Ureter (tissue), 1 donor: ENCODE measurements at regions not wholly inside any gene's neighbourhood (a gene's known extent, or its start where the extent isn't known, plus 50 kb on each side); places are given as distances from the start of the nearest gene placed in this dataset.

Source experiments
- DNase-seq: peaks from one replicate; pipeline ENCODE4 v3.0.0-alpha.2; 2020; ENCODE audit warnings: low spot score
- donor health status: DM: yes; HTN: yes; CAD: no.

DNA sequence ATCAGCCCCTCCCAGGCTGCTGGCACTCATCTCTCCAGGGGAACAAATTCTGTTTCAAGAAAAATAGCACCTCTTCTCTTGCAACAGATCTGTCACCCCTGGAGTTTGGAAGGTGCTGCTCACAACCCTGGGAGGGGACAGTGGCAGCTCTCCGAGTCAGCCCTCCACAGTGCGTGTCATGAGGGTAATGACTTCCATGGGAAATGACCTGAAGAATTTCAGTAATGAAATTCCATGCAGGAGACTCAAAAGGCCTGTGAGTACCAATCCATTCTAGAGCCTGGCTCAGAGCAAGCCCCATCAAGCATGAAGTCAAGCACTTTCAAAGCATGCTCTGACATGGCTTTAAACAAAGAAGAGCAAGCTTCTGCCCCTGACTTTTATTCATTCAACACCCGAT, 276.3 kb upstream of the PARD3B start:
- no peak for DNase-seq

DNA sequence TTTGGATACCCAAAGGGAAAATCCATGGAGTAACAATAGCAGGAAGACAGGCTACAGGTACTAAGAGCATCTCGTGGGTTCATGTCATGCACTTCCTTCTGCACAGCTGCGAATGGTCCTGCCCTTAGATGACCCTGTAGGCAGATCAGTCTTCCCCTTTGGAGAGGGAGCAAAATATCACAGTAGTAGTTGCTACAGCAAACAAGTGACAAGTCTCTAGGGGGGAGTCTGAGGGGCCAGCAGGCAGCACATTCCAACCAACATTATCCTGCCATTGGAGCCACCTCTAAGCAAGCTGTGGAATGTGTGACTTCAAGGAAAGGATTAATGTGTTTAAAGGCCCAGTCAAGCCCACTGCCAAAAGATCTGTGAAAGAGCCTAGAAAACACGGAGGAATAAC, 273.2 kb upstream of the PARD3B start:
- DNase-seq, result no peak

DNA sequence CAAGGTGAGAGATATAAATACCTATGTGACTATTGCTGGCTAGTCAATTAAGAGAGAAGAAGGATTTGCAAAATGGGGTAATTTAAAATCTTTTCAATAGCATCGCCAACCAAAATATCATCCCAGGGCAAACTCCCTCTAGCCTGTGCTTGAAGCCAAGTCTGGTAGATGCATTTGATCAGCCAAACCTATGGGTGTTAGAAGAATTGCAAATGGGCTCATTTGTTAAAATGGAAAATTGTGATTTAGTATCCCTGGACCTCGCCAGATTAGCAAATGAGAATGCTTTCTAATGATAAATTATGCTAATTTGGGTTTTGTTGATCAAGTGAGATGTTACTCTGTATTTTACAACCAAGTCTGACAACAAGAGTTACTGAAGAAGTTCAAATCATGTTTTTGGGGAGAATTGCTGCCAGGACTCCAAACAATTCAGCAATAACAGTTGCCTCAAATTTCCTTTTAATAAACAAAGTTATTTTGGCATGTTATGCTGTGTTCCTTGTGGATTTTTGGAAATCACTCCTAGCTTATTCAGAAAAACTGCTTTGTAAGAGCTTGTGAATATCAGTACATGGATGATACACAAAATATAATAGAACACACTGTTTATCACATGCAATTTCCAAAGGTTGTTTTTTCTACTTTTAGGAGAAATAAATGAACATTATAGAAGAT, 272.5 kb upstream of the PARD3B start:
- no peak for DNase-seq

DNA sequence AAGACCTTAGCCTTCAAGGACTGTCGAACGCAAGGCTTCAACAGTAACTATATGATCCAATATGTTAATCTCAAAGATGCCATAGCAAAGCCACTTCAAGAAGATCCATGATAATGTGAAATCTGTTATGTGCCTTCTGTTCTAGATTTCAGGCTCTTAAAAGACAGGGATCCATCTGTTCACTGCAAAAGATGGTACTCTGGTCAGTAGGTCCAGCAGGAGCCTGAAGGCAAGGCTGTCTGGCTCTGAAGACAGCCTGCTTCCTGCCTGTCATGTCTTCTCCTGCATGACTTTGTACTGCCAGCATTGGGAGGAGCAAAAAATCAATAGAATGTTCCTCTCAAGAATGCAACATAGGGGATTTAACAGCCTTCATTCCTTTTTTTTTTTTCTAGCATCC, 270.8 kb upstream of the PARD3B start:
- DNase-seq, result no peak

GRCh38 chr2:204274991-204275390, 270.3 kb upstream of the PARD3B start:
- DNase-seq, result no peak

DNA sequence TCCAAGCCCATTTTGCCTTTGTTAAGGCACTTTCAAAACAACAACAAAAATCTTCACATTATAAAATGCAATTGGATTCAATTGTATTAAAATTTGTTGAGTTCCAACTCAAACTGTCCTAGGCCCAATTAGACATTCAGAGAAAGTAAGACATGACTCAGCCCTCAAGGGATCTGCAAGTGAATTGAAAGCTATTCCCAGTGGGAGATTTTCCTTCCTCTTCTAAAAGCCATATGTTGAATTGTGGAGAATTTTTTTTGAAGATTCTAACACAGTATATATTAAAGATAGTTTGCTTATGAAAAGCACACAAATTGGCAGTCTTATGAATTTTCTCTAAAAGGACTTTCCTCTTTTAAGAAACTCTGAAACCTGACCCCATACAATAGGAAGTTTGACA, 268.0 kb upstream of the PARD3B start:
- DNase-seq, result no peak

GRCh38 chr2:204278454-204278853, 266.8 kb upstream of the PARD3B start:
- no peak for DNase-seq

- DNase-seq, result no peak
These were observed 265.5 kb upstream of the PARD3B start for GRCh38 chr2:204279819-204280218.

- DNase-seq, result no peak
These were observed 265.0 kb upstream of the PARD3B start for GRCh38 chr2:204280262-204280668.

- no peak for DNase-seq
These were observed 263.2 kb upstream of the PARD3B start for GRCh38 chr2:204282081-204282480.

GRCh38 chr2:204282525-204282924, 262.8 kb upstream of the PARD3B start:
- no peak for DNase-seq

- no peak for DNase-seq
These were observed 256.2 kb upstream of the PARD3B start for GRCh38 chr2:204289066-204289465.

DNA sequence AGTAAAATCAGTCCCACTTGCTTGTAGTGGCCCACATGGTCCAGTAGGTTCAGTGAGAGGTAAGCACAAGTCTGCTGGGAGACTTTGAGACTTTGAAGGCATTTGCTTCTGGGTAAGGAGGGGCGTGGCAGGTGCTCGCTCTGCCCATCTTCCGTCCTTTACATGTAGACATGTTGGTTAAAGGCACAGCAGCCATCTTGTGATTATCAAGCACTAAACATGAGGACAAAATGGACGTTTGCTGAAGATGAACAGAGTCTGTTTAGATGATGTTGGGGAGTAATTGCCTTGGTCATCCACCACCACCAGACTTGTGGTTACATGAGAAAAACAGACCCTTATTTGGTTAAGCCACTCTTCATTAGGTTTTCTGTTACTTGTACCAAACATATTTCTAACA, 252.8 kb upstream of the PARD3B start:
- no peak for DNase-seq

DNA sequence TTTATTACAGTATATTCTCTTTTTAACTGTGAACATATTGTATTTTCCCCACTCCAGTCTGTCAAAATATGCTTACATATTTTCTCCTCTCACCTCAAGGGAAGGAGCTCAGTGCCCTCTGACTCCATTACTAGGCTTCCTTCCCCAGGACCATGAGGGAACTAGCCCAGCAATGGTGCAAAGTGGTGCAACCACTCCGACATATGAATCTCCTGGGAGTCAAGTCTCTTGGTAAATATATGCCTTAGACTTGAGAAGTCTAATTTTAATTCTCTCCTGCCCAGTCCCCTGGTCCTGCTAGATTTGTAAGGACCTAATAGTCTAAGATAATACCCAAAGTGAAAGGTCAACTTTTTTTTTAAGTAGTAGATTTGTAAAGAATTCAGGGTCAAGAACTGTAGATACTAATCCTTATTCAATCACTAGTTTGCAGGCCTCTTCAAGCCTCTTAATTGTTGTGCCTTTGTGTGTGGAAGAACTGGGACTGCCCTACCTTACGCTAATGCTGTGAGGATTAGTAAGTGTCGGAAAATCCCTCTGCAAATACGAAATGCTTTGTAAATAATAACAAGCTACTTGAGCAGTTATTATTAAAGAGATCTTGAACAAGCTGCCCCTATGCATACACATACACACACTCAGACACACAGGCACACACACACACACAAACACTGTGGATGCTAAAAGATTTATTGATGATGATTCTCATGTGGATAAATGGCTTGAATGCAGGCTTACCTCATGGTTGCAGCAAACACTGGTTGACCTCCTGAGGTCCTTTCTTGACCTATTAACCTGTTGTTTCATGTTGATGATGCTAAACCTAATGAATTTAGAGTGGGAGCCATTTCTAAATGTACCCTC, 251.2 kb upstream of the PARD3B start:
- DNase-seq, result no peak

GRCh38 chr2:204298404-204298803, 246.9 kb upstream of the PARD3B start:
- DNase-seq, result no peak

DNA sequence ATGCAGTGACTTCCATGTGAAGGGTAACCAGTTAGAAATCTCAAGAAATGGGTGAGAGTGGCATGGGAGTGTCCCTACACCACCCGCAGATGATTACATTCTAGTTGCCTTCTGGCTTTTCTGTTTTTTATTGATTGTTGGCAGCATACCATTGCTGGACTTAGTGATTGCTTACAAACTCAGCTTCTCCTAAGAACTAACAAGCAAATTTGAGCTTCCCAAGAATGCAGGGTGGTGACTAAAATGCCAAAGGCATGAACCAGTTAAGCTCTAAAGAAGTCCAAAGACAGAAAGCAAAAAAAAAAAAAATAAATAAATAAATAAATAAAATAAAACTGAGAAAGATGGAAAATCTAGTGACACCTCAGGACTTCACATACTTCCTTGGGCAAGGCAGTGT, 245.5 kb upstream of the PARD3B start:
- no peak for DNase-seq

- DNase-seq, result no peak
These were observed 238.6 kb upstream of the PARD3B start for GRCh38 chr2:204306667-204307066.

GRCh38 chr2:204312105-204312504, 233.2 kb upstream of the PARD3B start:
- no peak for DNase-seq

DNA sequence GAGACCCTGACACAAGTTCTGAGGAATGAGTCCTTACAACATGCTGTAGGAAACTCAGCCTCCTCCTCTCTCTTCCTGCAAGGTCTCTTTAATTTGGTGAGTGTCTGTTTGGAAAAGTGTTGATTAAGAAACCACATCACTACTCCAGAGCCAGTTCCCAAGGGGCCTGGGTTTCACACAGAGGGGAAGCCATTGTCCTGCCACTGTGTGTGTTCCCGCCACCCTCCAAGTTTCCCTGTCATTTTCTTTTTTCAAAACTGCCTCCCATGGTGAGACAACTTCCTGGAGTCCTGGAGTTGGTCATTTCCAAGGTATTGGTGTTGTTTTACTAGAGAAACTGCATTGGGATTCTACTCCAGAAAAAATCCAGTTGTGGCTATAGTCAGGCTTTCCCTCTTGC, 232.0 kb upstream of the PARD3B start:
- no peak for DNase-seq

DNA sequence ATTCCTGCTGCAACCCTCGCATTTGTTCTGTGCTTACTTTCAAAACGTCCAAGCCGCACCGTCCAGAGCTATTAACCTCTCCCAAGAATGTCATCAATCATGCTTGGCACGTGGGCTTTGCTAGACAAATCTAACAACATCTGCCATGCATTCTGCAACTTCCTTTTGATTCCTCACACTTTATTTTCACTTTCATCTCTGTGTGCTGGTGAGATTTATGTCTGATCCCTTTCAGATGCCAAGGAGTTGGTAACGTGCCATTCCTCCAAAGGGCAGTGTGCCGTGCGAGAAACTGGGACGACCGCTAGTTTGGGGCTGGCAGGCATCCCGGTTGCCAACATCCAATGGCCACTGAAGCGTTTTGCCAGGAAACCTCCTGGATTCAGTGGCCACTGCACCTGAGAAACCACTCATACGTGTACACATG, 230.0 kb upstream of the PARD3B start:
- peak; percentile 54 for DNase-seq

- no peak for DNase-seq
These were observed 227.6 kb upstream of the PARD3B start for GRCh38 chr2:204317640-204318039.

DNA sequence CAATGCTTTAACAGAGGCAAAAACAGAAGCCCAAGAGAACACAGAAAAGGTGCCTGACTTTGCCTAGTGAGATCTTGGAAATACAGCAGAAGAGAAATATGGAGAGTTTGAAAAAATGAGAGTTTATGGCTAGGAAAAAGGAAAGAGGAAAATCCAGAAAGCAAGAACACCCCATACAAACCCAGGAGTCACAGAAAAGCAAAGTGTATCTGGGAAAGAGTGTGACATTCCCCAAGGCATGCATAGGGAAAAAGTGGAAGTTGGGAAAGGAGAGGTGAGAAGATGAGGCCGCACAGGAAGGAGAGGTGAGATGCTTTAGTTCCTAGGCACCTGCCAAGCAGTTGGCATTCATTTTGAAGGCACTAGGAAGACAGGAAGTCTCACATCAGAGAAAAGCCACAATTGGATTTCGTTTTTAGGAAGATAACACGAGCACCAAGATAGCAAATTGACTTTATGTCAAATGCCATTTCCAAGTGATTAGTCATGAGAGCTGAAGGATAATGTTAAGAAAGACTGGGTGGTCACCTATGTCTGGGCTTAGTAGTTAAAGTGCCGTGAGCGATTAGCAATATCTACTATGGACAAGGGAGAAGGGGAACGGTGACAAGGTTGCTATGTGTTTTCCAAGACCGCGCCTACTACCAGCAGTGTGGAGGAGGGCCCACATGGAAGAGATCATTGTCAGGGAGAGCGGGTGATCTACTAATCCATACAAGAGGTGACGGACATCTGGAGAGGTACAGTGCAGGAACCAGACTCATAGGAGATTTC, 224.1 kb upstream of the PARD3B start:
- no peak for DNase-seq
